Astrocyte (in vitro differentiated cells and primary cell): ENCODE measurements at regions not wholly inside any gene's neighbourhood (a gene's known extent, or its start where the extent isn't known, plus 50 kb on each side); places are given as distances from the start of the nearest gene placed in this dataset.

Experiments
- DNase-seq: peaks from one replicate; pipeline ENCODE4 v3.0.0-alpha.2; 2010; ENCODE audit warnings: low read depth
- FAIRE-seq: peaks from 2 replicates; lab custom pipeline; 2011; peaks lifted over from hg19 to GRCh38; lab: Jason Lieb, UNC
- H2AFZ ChIP-seq: 2 replicates; pipeline ENCODE4 v1.6.0; 2012; ENCODE audit warnings: low read depth, low read length, inconsistent platforms
- H3K27ac ChIP-seq: 2 replicates; pipeline ENCODE4 v1.5.1; 2011; ENCODE audit warnings: low read depth, low read length, inconsistent platforms
- H3K27me3 ChIP-seq: 2 replicates; pipeline ENCODE4 v1.6.0; 2011; ENCODE audit warnings: low read length, inconsistent platforms; ENCODE audit not compliant: insufficient read depth
- H3K36me3 ChIP-seq: 2 replicates; pipeline ENCODE4 v1.5.1; 2011; ENCODE audit warnings: low read length, inconsistent platforms; ENCODE audit not compliant: insufficient read depth
- H3K4me1 ChIP-seq: 2 replicates; pipeline ENCODE4 v1.5.1; 2011; ENCODE audit warnings: low read length, inconsistent platforms; ENCODE audit not compliant: insufficient read depth
- H3K4me2 ChIP-seq: 2 replicates; pipeline ENCODE4 v1.6.0; 2012; ENCODE audit warnings: low read length, inconsistent platforms
- H3K4me3 ChIP-seq: 2 replicates; pipeline ENCODE4 v1.5.1; 2011; ENCODE audit warnings: low read depth, mild to moderate bottlenecking, low read length, inconsistent platforms; ENCODE audit not compliant: insufficient read depth
- H3K79me2 ChIP-seq: 2 replicates; pipeline ENCODE4 v1.6.0; 2012; ENCODE audit warnings: mild to moderate bottlenecking, low read length, inconsistent platforms; ENCODE audit not compliant: insufficient read depth
- H3K9ac ChIP-seq: 2 replicates; pipeline ENCODE4 v1.6.0; 2012; ENCODE audit warnings: mild to moderate bottlenecking, low read length, inconsistent platforms
- H3K9me3 ChIP-seq: 2 replicates; pipeline ENCODE4 v1.5.1; 2012; ENCODE audit warnings: low read depth, mild to moderate bottlenecking, low read length, inconsistent platforms; ENCODE audit not compliant: insufficient read depth
- H4K20me1 ChIP-seq: 2 replicates; pipeline ENCODE4 v1.6.0; 2012; ENCODE audit warnings: low read length, inconsistent platforms; ENCODE audit not compliant: insufficient read depth
- H3K27ac Mint-ChIP-seq: one replicate; pipeline ENCODE4 v1.8.0; 2021; ENCODE audit warnings: mild to moderate bottlenecking, mixed read lengths; ENCODE audit not compliant: unreplicated experiment
- H3K27me3 Mint-ChIP-seq: one replicate; pipeline ENCODE4 v1.8.0; 2021; ENCODE audit warnings: low read depth, mixed read lengths; ENCODE audit not compliant: unreplicated experiment
- H3K36me3 Mint-ChIP-seq: one replicate; pipeline ENCODE4 v1.8.0; 2021; ENCODE audit warnings: low read depth, mixed read lengths; ENCODE audit not compliant: unreplicated experiment
- H3K4me1 Mint-ChIP-seq: one replicate; pipeline ENCODE4 v1.8.0; 2021; ENCODE audit warnings: low read depth, mixed read lengths; ENCODE audit not compliant: unreplicated experiment
- H3K4me3 Mint-ChIP-seq: one replicate; pipeline ENCODE4 v1.8.0; 2021; ENCODE audit warnings: mild to moderate bottlenecking, moderate library complexity, mixed read lengths; ENCODE audit not compliant: unreplicated experiment
- H3K9me3 Mint-ChIP-seq: one replicate; pipeline ENCODE4 v1.8.0; 2021; ENCODE audit warnings: mild to moderate bottlenecking, mixed read lengths; ENCODE audit not compliant: unreplicated experiment
- CTCF ChIP-seq: IDR thresholded peaks from 2 replicates; pipeline ENCODE4 v1.5.1; 2011; ENCODE audit warnings: low read depth, mild to moderate bottlenecking, inconsistent platforms, low read length, moderate library complexity; ENCODE audit not compliant: insufficient read depth
- EZH2 ChIP-seq: IDR thresholded peaks from 2 replicates; pipeline ENCODE4 v1.6.1; 2012; ENCODE audit warnings: mild to moderate bottlenecking, low read length, inconsistent platforms; ENCODE audit not compliant: insufficient read depth

GRCh38 chr17:70332356-70333210 lies 163.3 kb downstream of the KCNJ2 start:
- Histone ChIP-seq H3K4me1 (no peaks in the 10 kb centered on the region), H3K9ac (no peak overlapping the region), H4K20me1 (no peaks in the 10 kb centered on the region), H3K9me3 (no peaks in the 10 kb centered on the region), H3K4me2 (no peak overlapping the region), H2AFZ (no peak overlapping the region), H3K79me2 (no peaks in the 10 kb centered on the region), H3K27me3 (no peaks in the 10 kb centered on the region), H3K4me3 (no peak overlapping the region), H3K27ac (no peak overlapping the region), H3K36me3 (no peaks in the 10 kb centered on the region)
- Mint-ChIP-seq H3K4me3 (no peak overlapping the region), H3K36me3 (no peaks in the 10 kb centered on the region), H3K27me3 (no peaks in the 10 kb centered on the region), H3K27ac (no peak overlapping the region), H3K4me1 (no peaks in the 10 kb centered on the region), H3K9me3 (peaks cover 1% of the 10 kb centered on the region)
- DNase-seq (no peak), FAIRE-seq (no peak)
- TF ChIP-seq CTCF, result no peak
- TF ChIP-seq EZH2, result no peak

DNA sequence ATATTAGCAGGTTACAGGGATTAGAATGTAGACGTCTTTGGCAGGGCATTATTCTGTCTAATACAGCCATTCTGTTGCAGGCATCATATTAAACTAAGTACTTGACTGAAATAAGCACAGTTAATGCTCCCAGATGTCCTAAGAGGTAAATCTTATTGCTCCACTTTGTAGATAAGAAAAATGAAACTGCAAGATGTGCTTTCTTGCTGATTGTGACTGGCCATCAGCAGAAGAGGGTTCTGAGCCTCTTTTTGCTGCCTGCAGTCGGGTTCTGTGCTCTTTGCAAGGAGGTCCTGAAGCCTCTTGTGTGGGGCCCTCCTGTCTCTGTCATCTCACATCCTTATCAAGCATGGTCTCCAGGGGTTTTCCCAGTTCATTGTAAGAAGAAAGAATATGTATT lies 167.1 kb downstream of the KCNJ2 start:
- Histone ChIP-seq H3K4me2 (no peak overlapping the region), H3K4me3 (no peak overlapping the region), H3K9me3 (no peaks in the 10 kb centered on the region), H3K27me3 (no peaks in the 10 kb centered on the region), H2AFZ (no peak overlapping the region), H3K79me2 (no peaks in the 10 kb centered on the region), H3K4me1 (no peaks in the 10 kb centered on the region), H4K20me1 (no peaks in the 10 kb centered on the region), H3K36me3 (no peaks in the 10 kb centered on the region), H3K27ac (no peak overlapping the region), H3K9ac (no peak overlapping the region)
- DNase-seq (no peak), FAIRE-seq (no peak)
- H3K27ac Mint-ChIP-seq, result no peak overlapping the region
- H3K9me3 Mint-ChIP-seq, result peaks cover 1% of the 10 kb centered on the region
- no peaks in the 10 kb centered on the region for H3K4me1 Mint-ChIP-seq
- no peak overlapping the region for H3K4me3 Mint-ChIP-seq
- H3K27me3 Mint-ChIP-seq, result no peaks in the 10 kb centered on the region
- TF ChIP-seq CTCF (no peak), EZH2 (no peak)
- no peaks in the 10 kb centered on the region for H3K36me3 Mint-ChIP-seq

DNA sequence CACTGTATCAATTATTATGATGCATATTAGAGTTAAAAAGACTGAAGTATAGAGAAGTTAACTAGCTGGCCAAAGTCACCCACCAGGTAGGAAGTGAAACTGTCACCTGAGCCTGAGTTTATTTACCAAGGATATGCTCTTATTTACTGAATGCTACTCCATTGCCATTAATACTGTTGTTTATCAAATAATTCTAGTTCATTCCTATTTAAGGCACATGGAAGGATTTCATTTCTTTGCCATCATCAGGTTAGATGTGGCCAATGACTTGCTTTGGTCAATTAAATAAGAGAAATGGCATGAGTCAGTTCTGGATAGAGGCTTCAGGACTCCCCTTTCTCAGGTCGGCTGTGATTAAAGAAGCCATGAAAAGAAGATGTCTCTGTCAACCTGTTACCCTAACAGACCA lies 169.6 kb downstream of the KCNJ2 start:
- H3K9me3 ChIP-seq, result no peaks in the 10 kb centered on the region
- no peaks in the 10 kb centered on the region for H3K4me1 Mint-ChIP-seq
- H3K36me3 Mint-ChIP-seq, result no peaks in the 10 kb centered on the region
- no peak for TF ChIP-seq CTCF
- no peak for TF ChIP-seq EZH2
- H3K4me2 ChIP-seq, result no peak overlapping the region
- FAIRE-seq (no peak), DNase-seq (no peak)
- no peak overlapping the region for H3K4me3 ChIP-seq
- H3K36me3 ChIP-seq, result no peaks in the 10 kb centered on the region
- H3K27ac ChIP-seq, result no peak overlapping the region
- H3K27me3 Mint-ChIP-seq, result no peaks in the 10 kb centered on the region
- no peaks in the 10 kb centered on the region for H3K79me2 ChIP-seq
- H3K4me1 ChIP-seq, result no peaks in the 10 kb centered on the region
- H4K20me1 ChIP-seq, result no peaks in the 10 kb centered on the region
- no peak overlapping the region for H3K27ac Mint-ChIP-seq
- H3K9me3 Mint-ChIP-seq, result no peaks in the 10 kb centered on the region
- no peak overlapping the region for H3K9ac ChIP-seq
- H2AFZ ChIP-seq, result no peak overlapping the region
- H3K4me3 Mint-ChIP-seq, result no peak overlapping the region
- no peaks in the 10 kb centered on the region for H3K27me3 ChIP-seq
